ENCODE measurements at regions not wholly inside any gene's neighbourhood (a gene's known extent, or its start where the extent isn't known, plus 50 kb on each side); places are given as distances from the start of the nearest gene placed in this dataset.

- TF ChIP-seq POLR2A (IDR thresholded peaks at IDR 0.05; ENCODE audit: low read length) (no peak), GATA1 (IDR thresholded peaks at IDR 0.05; ENCODE audit: low read depth, low read length) (no peak)
Measured at GRCh38 chr5:164184158-164184557, 678.7 kb downstream of the MAT2B start.
